ENCODE measurements at regions not wholly inside any gene's neighbourhood (a gene's known extent, or its start where the extent isn't known, plus 50 kb on each side); places are given as distances from the start of the nearest gene placed in this dataset.
"Not testable (repeated sequence)": the region's sequence is repeated elsewhere in the genome, so short reads cannot be mapped to it uniquely, and the experiment has no call there.

GRCh38 chr13:44643256-44643655, 67.1 kb upstream of the TSC22D1 start:
- DNase-seq: no peak

DNA sequence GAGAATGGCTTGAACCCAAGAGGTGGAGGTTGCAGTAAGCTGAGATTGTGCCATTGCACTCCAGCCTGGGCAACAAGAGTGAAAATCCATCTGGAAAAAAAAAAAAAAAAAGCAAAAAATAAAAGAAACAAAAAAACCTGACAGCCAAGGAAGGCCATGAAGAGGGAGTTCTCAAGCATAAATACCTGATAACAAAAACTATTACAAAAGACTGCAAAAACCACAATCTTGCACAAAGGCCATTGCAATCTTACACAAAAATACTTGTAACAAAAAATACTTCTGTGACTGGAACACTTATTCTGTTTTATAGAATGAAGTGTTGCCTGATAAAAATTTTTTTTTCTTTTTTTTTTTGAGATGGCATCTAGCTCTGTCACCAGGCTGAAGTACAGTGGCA, 61.5 kb upstream of the TSC22D1 start:
- Histone ChIP-seq H3F3A (ENCODE audit: insufficient read depth, low read length) (no peaks in the 10 kb centered on the region), H3K27me3 (replicated peaks; ENCODE audit: insufficient read depth, low read length) (no peaks in the 10 kb centered on the region), H4K20me1 (ENCODE audit: insufficient read depth, low read length) (no peaks in the 10 kb centered on the region), H3K9ac (ENCODE audit: low read length) (no peak overlapping the region), H2AFZ (ENCODE audit: low read length) (no peak overlapping the region), H3K79me2 (ENCODE audit: low read length) (no peaks in the 10 kb centered on the region), H3K9me3 (replicated peaks; ENCODE audit: insufficient read depth, low read length) (no peaks in the 10 kb centered on the region), H3K4me1 (ENCODE audit: low read length) (no peaks in the 10 kb centered on the region), H3K27ac (ENCODE audit: low read length) (no peak overlapping the region), H3K4me2 (ENCODE audit: low read depth, low read length) (no peak overlapping the region), H3K4me3 (ENCODE audit: low read length) (no peak overlapping the region), H3K9me2 (replicated peaks; ENCODE audit: insufficient read depth, low read length) (no peaks in the 10 kb centered on the region), H3K36me3 (replicated peaks; ENCODE audit: insufficient read depth, low read length) (no peaks in the 10 kb centered on the region)
- no peak for DNase-seq
- no peak for TF ChIP-seq EZH2 (optimal IDR thresholded peaks at IDR 0.05; ENCODE audit: low read depth, low read length)
- no peak for TF ChIP-seq CTCF (IDR thresholded peaks at IDR 0.05; ENCODE audit: low read length)
- TF ChIP-seq EZH2phosphoT487 (IDR thresholded peaks at IDR 0.05; ENCODE audit: low read length): no peak

More at GRCh38 chr13:44643256-44643655, 67.1 kb upstream of the TSC22D1 start:
- Histone ChIP-seq H3K79me2 (ENCODE audit: low read length) (no peaks in the 10 kb centered on the region), H3K9me2 (replicated peaks; ENCODE audit: insufficient read depth, low read length) (no peaks in the 10 kb centered on the region), H4K20me1 (ENCODE audit: insufficient read depth, low read length) (no peaks in the 10 kb centered on the region), H3K9me3 (replicated peaks; ENCODE audit: insufficient read depth, low read length) (no peaks in the 10 kb centered on the region), H3K4me1 (ENCODE audit: low read length) (no peaks in the 10 kb centered on the region), H3K4me2 (ENCODE audit: low read depth, low read length) (no peak overlapping the region), H3K36me3 (replicated peaks; ENCODE audit: insufficient read depth, low read length) (no peaks in the 10 kb centered on the region), H3K4me3 (ENCODE audit: low read length) (no peak overlapping the region), H3F3A (ENCODE audit: insufficient read depth, low read length) (no peaks in the 10 kb centered on the region), H2AFZ (ENCODE audit: low read length) (no peak overlapping the region), H3K27ac (ENCODE audit: low read length) (no peak overlapping the region), H3K9ac (ENCODE audit: low read length) (no peak overlapping the region), H3K27me3 (replicated peaks; ENCODE audit: insufficient read depth, low read length) (no peaks in the 10 kb centered on the region)
- TF ChIP-seq EZH2 (optimal IDR thresholded peaks at IDR 0.05; ENCODE audit: low read depth, low read length) (no peak), CTCF (IDR thresholded peaks at IDR 0.05; ENCODE audit: low read length) (no peak), EZH2phosphoT487 (IDR thresholded peaks at IDR 0.05; ENCODE audit: low read length) (no peak)

DNA sequence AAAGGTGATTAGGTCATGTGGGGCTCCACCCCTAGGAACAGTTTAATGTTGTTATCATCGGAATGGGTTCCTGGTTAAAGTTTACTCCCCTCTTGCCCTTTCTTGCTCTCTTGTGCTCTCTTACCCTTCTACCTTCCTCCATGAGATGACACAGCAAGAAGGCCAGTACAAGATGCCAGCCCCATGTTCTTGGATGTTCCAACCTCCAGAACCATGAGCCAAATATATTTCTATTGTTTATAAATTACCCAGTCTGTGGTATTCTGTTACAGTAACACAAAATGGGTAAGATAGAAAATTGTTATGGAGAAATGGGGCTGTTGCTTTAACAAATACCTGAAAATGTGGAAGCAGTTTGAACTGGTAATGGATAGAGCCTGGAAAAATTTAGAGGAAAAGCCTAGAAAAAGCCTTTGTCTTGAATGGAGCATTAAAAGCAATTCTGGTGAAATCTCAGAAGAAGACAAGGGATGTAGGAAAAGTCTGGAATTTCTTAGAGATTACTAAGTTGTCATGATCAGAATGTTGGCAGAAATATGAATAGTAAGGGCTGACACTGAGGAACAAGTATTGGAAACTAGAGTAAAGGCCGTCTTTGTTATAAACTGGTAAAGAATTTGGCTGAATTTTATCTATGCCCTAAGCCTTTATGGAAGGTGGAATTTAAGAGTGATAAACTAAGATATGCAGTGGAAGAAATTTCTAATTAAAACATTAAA, 53.5 kb upstream of the TSC22D1 start:
- Histone ChIP-seq H4K20me1 (ENCODE audit: insufficient read depth, low read length) (no peaks in the 10 kb centered on the region), H3K79me2 (ENCODE audit: low read length) (no peaks in the 10 kb centered on the region), H3K27me3 (replicated peaks; ENCODE audit: insufficient read depth, low read length) (no peaks in the 10 kb centered on the region), H3K4me3 (ENCODE audit: low read length) (no peak overlapping the region), H3K27ac (ENCODE audit: low read length) (no peak overlapping the region), H3K36me3 (replicated peaks; ENCODE audit: insufficient read depth, low read length) (no peaks in the 10 kb centered on the region), H3K4me2 (ENCODE audit: low read depth, low read length) (no peak overlapping the region), H3F3A (ENCODE audit: insufficient read depth, low read length) (no peaks in the 10 kb centered on the region), H3K9ac (ENCODE audit: low read length) (no peak overlapping the region), H2AFZ (ENCODE audit: low read length) (no peak overlapping the region), H3K9me2 (replicated peaks; ENCODE audit: insufficient read depth, low read length) (no peaks in the 10 kb centered on the region), H3K9me3 (replicated peaks; ENCODE audit: insufficient read depth, low read length) (no peaks in the 10 kb centered on the region), H3K4me1 (ENCODE audit: low read length) (no peaks in the 10 kb centered on the region)
- TF ChIP-seq EZH2 (optimal IDR thresholded peaks at IDR 0.05; ENCODE audit: low read depth, low read length) (no peak), EZH2phosphoT487 (IDR thresholded peaks at IDR 0.05; ENCODE audit: low read length) (no peak), CTCF (IDR thresholded peaks at IDR 0.05; ENCODE audit: low read length) (no peak)
- DNase-seq: no peak

DNA sequence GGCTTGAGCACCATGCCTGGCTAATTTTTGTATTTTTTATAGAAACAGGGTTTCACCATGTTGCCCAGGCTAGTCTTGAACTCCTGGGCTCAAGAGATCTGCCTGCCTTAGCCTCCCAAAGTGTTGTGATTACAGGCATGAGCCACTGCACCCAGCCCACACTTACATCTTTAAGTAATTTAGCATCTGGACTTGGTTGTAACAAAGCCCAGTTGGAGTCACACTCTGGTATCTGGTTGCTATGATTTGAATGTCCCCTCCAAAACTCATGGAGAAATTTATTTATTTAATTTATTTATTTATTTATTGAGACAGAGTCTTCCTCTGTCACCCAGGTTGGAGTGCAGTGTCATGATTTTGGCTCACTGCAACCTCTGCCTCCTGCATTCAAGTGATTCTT, 52.7 kb upstream of the TSC22D1 start:
- not testable (repeated sequence) for H3K4me1 ChIP-seq (ENCODE audit: low read length); H3K36me3 ChIP-seq (replicated peaks; ENCODE audit: insufficient read depth, low read length); H3K27me3 ChIP-seq (replicated peaks; ENCODE audit: insufficient read depth, low read length); H3K9me3 ChIP-seq (replicated peaks; ENCODE audit: insufficient read depth, low read length); H3K79me2 ChIP-seq (ENCODE audit: low read length); H3K4me3 ChIP-seq (ENCODE audit: low read length); H4K20me1 ChIP-seq (ENCODE audit: insufficient read depth, low read length); H3K9ac ChIP-seq (ENCODE audit: low read length); DNase-seq; H3K27ac ChIP-seq (ENCODE audit: low read length); H3F3A ChIP-seq (ENCODE audit: insufficient read depth, low read length); H3K4me2 ChIP-seq (ENCODE audit: low read depth, low read length); H2AFZ ChIP-seq (ENCODE audit: low read length); H3K9me2 ChIP-seq (replicated peaks; ENCODE audit: insufficient read depth, low read length)
